Astrocyte (in vitro differentiated cells and primary cell): ENCODE measurements at regions not wholly inside any gene's neighbourhood (a gene's known extent, or its start where the extent isn't known, plus 50 kb on each side); places are given as distances from the start of the nearest gene placed in this dataset.

Source experiments
- DNase-seq: peaks from one replicate; pipeline ENCODE4 v3.0.0-alpha.2; 2010; ENCODE audit warnings: low read depth
- FAIRE-seq: peaks from 2 replicates; lab custom pipeline; 2011; peaks lifted over from hg19 to GRCh38; lab: Jason Lieb, UNC
- H2AFZ ChIP-seq: 2 replicates; pipeline ENCODE4 v1.6.0; 2012; ENCODE audit warnings: low read depth, low read length, inconsistent platforms
- H3K27ac ChIP-seq: 2 replicates; pipeline ENCODE4 v1.5.1; 2011; ENCODE audit warnings: low read depth, low read length, inconsistent platforms
- H3K27me3 ChIP-seq: 2 replicates; pipeline ENCODE4 v1.6.0; 2011; ENCODE audit warnings: low read length, inconsistent platforms; ENCODE audit not compliant: insufficient read depth
- H3K36me3 ChIP-seq: 2 replicates; pipeline ENCODE4 v1.5.1; 2011; ENCODE audit warnings: low read length, inconsistent platforms; ENCODE audit not compliant: insufficient read depth
- H3K4me1 ChIP-seq: 2 replicates; pipeline ENCODE4 v1.5.1; 2011; ENCODE audit warnings: low read length, inconsistent platforms; ENCODE audit not compliant: insufficient read depth
- H3K4me2 ChIP-seq: 2 replicates; pipeline ENCODE4 v1.6.0; 2012; ENCODE audit warnings: low read length, inconsistent platforms
- H3K4me3 ChIP-seq: 2 replicates; pipeline ENCODE4 v1.5.1; 2011; ENCODE audit warnings: low read depth, mild to moderate bottlenecking, low read length, inconsistent platforms; ENCODE audit not compliant: insufficient read depth
- H3K79me2 ChIP-seq: 2 replicates; pipeline ENCODE4 v1.6.0; 2012; ENCODE audit warnings: mild to moderate bottlenecking, low read length, inconsistent platforms; ENCODE audit not compliant: insufficient read depth
- H3K9ac ChIP-seq: 2 replicates; pipeline ENCODE4 v1.6.0; 2012; ENCODE audit warnings: mild to moderate bottlenecking, low read length, inconsistent platforms
- H3K9me3 ChIP-seq: 2 replicates; pipeline ENCODE4 v1.5.1; 2012; ENCODE audit warnings: low read depth, mild to moderate bottlenecking, low read length, inconsistent platforms; ENCODE audit not compliant: insufficient read depth
- H4K20me1 ChIP-seq: 2 replicates; pipeline ENCODE4 v1.6.0; 2012; ENCODE audit warnings: low read length, inconsistent platforms; ENCODE audit not compliant: insufficient read depth
- H3K27ac Mint-ChIP-seq: one replicate; pipeline ENCODE4 v1.8.0; 2021; ENCODE audit warnings: mild to moderate bottlenecking, mixed read lengths; ENCODE audit not compliant: unreplicated experiment
- H3K27me3 Mint-ChIP-seq: one replicate; pipeline ENCODE4 v1.8.0; 2021; ENCODE audit warnings: low read depth, mixed read lengths; ENCODE audit not compliant: unreplicated experiment
- H3K36me3 Mint-ChIP-seq: one replicate; pipeline ENCODE4 v1.8.0; 2021; ENCODE audit warnings: low read depth, mixed read lengths; ENCODE audit not compliant: unreplicated experiment
- H3K4me1 Mint-ChIP-seq: one replicate; pipeline ENCODE4 v1.8.0; 2021; ENCODE audit warnings: low read depth, mixed read lengths; ENCODE audit not compliant: unreplicated experiment
- H3K4me3 Mint-ChIP-seq: one replicate; pipeline ENCODE4 v1.8.0; 2021; ENCODE audit warnings: mild to moderate bottlenecking, moderate library complexity, mixed read lengths; ENCODE audit not compliant: unreplicated experiment
- H3K9me3 Mint-ChIP-seq: one replicate; pipeline ENCODE4 v1.8.0; 2021; ENCODE audit warnings: mild to moderate bottlenecking, mixed read lengths; ENCODE audit not compliant: unreplicated experiment
- CTCF ChIP-seq: IDR thresholded peaks from 2 replicates; pipeline ENCODE4 v1.5.1; 2011; ENCODE audit warnings: low read depth, mild to moderate bottlenecking, inconsistent platforms, low read length, moderate library complexity; ENCODE audit not compliant: insufficient read depth
- EZH2 ChIP-seq: IDR thresholded peaks from 2 replicates; pipeline ENCODE4 v1.6.1; 2012; ENCODE audit warnings: mild to moderate bottlenecking, low read length, inconsistent platforms; ENCODE audit not compliant: insufficient read depth

- Histone ChIP-seq H3K27me3 (peaks cover 10% of the 10 kb centered on the region), H4K20me1 (no peaks in the 10 kb centered on the region), H3K4me3 (no peak overlapping the region), H3K36me3 (no peaks in the 10 kb centered on the region), H3K9me3 (no peaks in the 10 kb centered on the region), H3K79me2 (no peaks in the 10 kb centered on the region), H3K9ac (no peak overlapping the region), H3K4me2 (no peak overlapping the region), H3K27ac (no peak overlapping the region), H2AFZ (no peak overlapping the region), H3K4me1 (no peaks in the 10 kb centered on the region)
- TF ChIP-seq EZH2, result no peak
- no peak for TF ChIP-seq CTCF
- H3K9me3 Mint-ChIP-seq, result peaks cover 1% of the 10 kb centered on the region
- H3K27me3 Mint-ChIP-seq, result peaks cover 30% of the 10 kb centered on the region
- no peak overlapping the region for H3K4me3 Mint-ChIP-seq
- FAIRE-seq, result no peak
- H3K4me1 Mint-ChIP-seq, result peaks cover 6% of the 10 kb centered on the region
- no peak for DNase-seq
- no peaks in the 10 kb centered on the region for H3K36me3 Mint-ChIP-seq
- H3K27ac Mint-ChIP-seq, result no peak overlapping the region
Measured at GRCh38 chr5:133825631-133826289, 142.7 kb downstream of the C5orf15 start.

GRCh38 chr5:133824661-133825254 is 143.7 kb downstream of the C5orf15 start:
- Histone ChIP-seq H2AFZ (no peak overlapping the region), H3K4me3 (no peak overlapping the region), H3K27me3 (peaks cover 10% of the 10 kb centered on the region), H3K36me3 (no peaks in the 10 kb centered on the region), H3K79me2 (no peaks in the 10 kb centered on the region), H3K4me2 (no peak overlapping the region), H4K20me1 (no peaks in the 10 kb centered on the region), H3K9me3 (no peaks in the 10 kb centered on the region), H3K27ac (no peak overlapping the region), H3K4me1 (no peaks in the 10 kb centered on the region), H3K9ac (no peak overlapping the region)
- no peak overlapping the region for H3K27ac Mint-ChIP-seq
- H3K9me3 Mint-ChIP-seq, result peaks cover 1% of the 10 kb centered on the region
- peaks cover 34% of the 10 kb centered on the region for H3K27me3 Mint-ChIP-seq
- H3K36me3 Mint-ChIP-seq, result no peaks in the 10 kb centered on the region
- H3K4me3 Mint-ChIP-seq, result no peak overlapping the region
- FAIRE-seq (no peak), DNase-seq (no peak)
- TF ChIP-seq CTCF, result no peak
- no peak for TF ChIP-seq EZH2
- peaks cover 10% of the 10 kb centered on the region for H3K4me1 Mint-ChIP-seq

DNA sequence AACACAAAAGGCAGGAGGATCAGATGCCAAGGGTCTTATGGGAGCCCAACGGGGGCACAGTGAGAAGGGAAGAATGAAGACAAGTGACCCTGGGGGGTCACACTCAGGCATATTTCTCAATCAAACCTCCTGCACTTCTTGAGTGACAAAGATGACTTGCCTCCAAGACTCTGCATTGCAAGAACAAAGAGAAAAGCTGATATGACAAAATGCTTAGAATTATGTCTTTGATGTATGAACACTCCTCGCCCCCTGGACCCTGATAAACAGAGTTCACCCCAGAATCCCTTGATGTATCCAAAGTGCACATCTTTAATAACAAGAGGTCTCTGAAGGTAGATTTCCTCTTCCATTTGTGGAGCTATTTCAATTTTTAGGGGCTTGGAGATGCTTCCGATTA is 146.5 kb downstream of the C5orf15 start:
- peaks cover 42% of the 10 kb centered on the region for H3K27me3 Mint-ChIP-seq
- DNase-seq, result no peak
- H4K20me1 ChIP-seq, result no peaks in the 10 kb centered on the region
- H3K9me3 Mint-ChIP-seq, result no peaks in the 10 kb centered on the region
- H3K4me1 ChIP-seq, result no peaks in the 10 kb centered on the region
- no peak overlapping the region for H3K4me2 ChIP-seq
- no peak overlapping the region for H3K27ac Mint-ChIP-seq
- H3K4me1 Mint-ChIP-seq, result peaks cover 10% of the 10 kb centered on the region
- no peak overlapping the region for H3K4me3 Mint-ChIP-seq
- no peak overlapping the region for H3K9ac ChIP-seq
- no peaks in the 10 kb centered on the region for H3K36me3 ChIP-seq
- H3K27me3 ChIP-seq, result peaks cover 13% of the 10 kb centered on the region
- H2AFZ ChIP-seq, result no peak overlapping the region
- no peaks in the 10 kb centered on the region for H3K79me2 ChIP-seq
- H3K4me3 ChIP-seq, result no peak overlapping the region
- no peaks in the 10 kb centered on the region for H3K9me3 ChIP-seq
- H3K36me3 Mint-ChIP-seq, result no peaks in the 10 kb centered on the region
- no peak for FAIRE-seq
- no peak overlapping the region for H3K27ac ChIP-seq
- TF ChIP-seq CTCF (no peak), EZH2 (no peak)
